ENCODE measurements at regions not wholly inside any gene's neighbourhood (a gene's known extent, or its start where the extent isn't known, plus 50 kb on each side); places are given as distances from the start of the nearest gene placed in this dataset.

DNA sequence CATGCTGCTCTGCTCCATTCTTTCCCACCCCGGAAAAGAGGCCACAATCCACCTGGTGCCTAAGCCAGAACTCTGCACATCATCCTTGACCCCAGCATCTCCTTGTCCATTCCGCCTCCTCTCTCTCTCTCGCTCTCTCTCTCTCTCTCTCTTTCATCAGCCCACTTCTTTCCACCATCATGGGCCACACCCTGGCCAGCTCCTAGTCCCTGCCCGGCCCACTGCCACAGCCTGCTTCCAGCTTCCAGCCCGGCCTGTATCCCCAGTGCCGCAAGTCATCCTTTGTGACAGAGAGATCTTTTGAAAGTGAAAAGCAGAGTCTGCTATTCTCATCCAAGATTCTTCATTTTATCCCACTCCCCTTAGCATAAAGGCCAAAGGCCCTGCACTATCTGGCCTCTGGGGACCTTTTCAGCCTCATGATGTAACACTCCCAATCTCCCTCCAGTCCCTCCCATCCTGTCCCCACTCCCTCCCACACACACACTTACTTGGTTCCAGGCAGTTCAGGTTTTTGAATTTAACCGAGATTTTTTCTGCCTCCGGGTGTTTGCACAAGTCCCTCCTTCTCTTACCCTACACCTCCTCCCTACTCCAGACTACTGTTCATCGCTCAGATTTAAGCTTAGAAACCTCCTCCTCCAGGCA, 214.0 kb downstream of the EN1 start:
- POLR2A ChIA-PET: no interaction called here
- H3K4me3 Mint-ChIP-seq: no peak overlapping the region
- DNase-seq: no peak
- Histone ChIP-seq H3K27ac (ENCODE audit: low read depth, low read length) (no peak overlapping the region), H3K9me3 (ENCODE audit: low read length) (no peaks in the 10 kb centered on the region), H3K36me3 (ENCODE audit: insufficient read depth, low read length) (no peaks in the 10 kb centered on the region), H3K27me3 (ENCODE audit: insufficient read depth, low read length, poor library complexity, severe bottlenecking) (no peaks in the 10 kb centered on the region), H3K4me1 (ENCODE audit: insufficient read depth, low read length) (no peaks in the 10 kb centered on the region), H3K4me3 (ENCODE audit: low read length) (no peak overlapping the region)
- no peaks in the 10 kb centered on the region for H3K36me3 Mint-ChIP-seq
- CTCF ChIA-PET: no interaction called here
- peaks cover 0 to 10% (median 0%) of the 10 kb centered on the region in 5 donors for H3K9me3 Mint-ChIP-seq
- no peaks in the 10 kb centered on the region for H3K4me1 Mint-ChIP-seq
- H3K27me3 Mint-ChIP-seq: peaks cover 0 to 7% of the 10 kb centered on the region in 2 donors
- no peak overlapping the region for H3K27ac Mint-ChIP-seq

DNA sequence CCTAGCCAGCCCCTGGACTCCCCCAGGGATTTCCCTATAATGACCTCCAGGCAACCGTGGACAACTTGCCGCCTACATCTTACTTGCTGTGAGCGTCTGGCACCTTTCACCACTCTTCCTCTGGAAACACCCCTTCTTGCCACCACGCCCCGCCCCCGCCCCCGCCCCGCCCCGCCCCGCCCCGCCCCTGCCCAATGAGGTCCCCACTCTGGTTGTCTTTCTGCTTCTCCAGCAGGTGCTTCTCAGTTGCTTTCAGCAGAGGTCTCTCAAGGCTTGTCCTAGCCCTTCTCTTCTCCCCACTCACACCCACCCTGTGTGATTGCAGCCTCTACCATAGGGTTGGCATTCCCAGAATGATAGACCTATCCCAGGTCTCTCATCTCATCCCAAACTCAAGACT, 214.5 kb downstream of the EN1 start:
- H3K4me3 Mint-ChIP-seq: no peak overlapping the region
- H3K4me3 ChIP-seq (ENCODE audit: low read length): no peak overlapping the region
- peaks cover 0 to 10% (median 0%) of the 10 kb centered on the region in 5 donors for H3K9me3 Mint-ChIP-seq
- H3K4me1 Mint-ChIP-seq: no peaks in the 10 kb centered on the region
- H3K36me3 Mint-ChIP-seq: no peaks in the 10 kb centered on the region
- ChIA-PET CTCF (no interaction called here), POLR2A (no interaction called here)
- H3K27ac Mint-ChIP-seq: no peak overlapping the region
- DNase-seq: no peak
- no peaks in the 10 kb centered on the region for H3K27me3 ChIP-seq (ENCODE audit: insufficient read depth, low read length, poor library complexity, severe bottlenecking)
- no peaks in the 10 kb centered on the region for H3K4me1 ChIP-seq (ENCODE audit: insufficient read depth, low read length)
- no peak overlapping the region for H3K27ac ChIP-seq (ENCODE audit: low read depth, low read length)
- no peaks in the 10 kb centered on the region for H3K9me3 ChIP-seq (ENCODE audit: low read length)
- no peaks in the 10 kb centered on the region for H3K36me3 ChIP-seq (ENCODE audit: insufficient read depth, low read length)
- H3K27me3 Mint-ChIP-seq: peaks cover 0 to 7% of the 10 kb centered on the region in 2 donors

GRCh38 chr2:118627156-118627555, 220.3 kb downstream of the EN1 start:
- Mint-ChIP-seq H3K9me3 (peaks cover 0 to 2% (median 0%) of the 10 kb centered on the region in 5 donors), H3K36me3 (no peaks in the 10 kb centered on the region), H3K4me3 (no peak overlapping the region), H3K27ac (no peak overlapping the region), H3K27me3 (peaks cover 0 to 3% of the 10 kb centered on the region in 2 donors), H3K4me1 (no peaks in the 10 kb centered on the region)
- Histone ChIP-seq H3K4me3 (ENCODE audit: low read length) (no peak overlapping the region), H3K36me3 (ENCODE audit: insufficient read depth, low read length) (no peaks in the 10 kb centered on the region), H3K27ac (ENCODE audit: low read depth, low read length) (no peak overlapping the region), H3K27me3 (ENCODE audit: insufficient read depth, low read length, poor library complexity, severe bottlenecking) (no peaks in the 10 kb centered on the region), H3K4me1 (ENCODE audit: insufficient read depth, low read length) (no peaks in the 10 kb centered on the region), H3K9me3 (ENCODE audit: low read length) (no peaks in the 10 kb centered on the region)
- POLR2A ChIA-PET: no interaction called here
- no peak for DNase-seq
- CTCF ChIA-PET: no interaction called here

GRCh38 chr2:118622913-118623312, 224.5 kb downstream of the EN1 start:
- Histone ChIP-seq H3K27ac (ENCODE audit: low read depth, low read length) (no peak overlapping the region), H3K4me3 (ENCODE audit: low read length) (no peak overlapping the region), H3K4me1 (ENCODE audit: insufficient read depth, low read length) (no peaks in the 10 kb centered on the region), H3K36me3 (ENCODE audit: insufficient read depth, low read length) (no peaks in the 10 kb centered on the region), H3K27me3 (ENCODE audit: insufficient read depth, low read length, poor library complexity, severe bottlenecking) (no peaks in the 10 kb centered on the region), H3K9me3 (ENCODE audit: low read length) (no peaks in the 10 kb centered on the region)
- no peak overlapping the region for H3K27ac Mint-ChIP-seq
- H3K36me3 Mint-ChIP-seq: no peaks in the 10 kb centered on the region
- no peak overlapping the region for H3K4me3 Mint-ChIP-seq
- no peaks in the 10 kb centered on the region for H3K4me1 Mint-ChIP-seq
- peaks cover 0 to 1% of the 10 kb centered on the region in 2 donors for H3K27me3 Mint-ChIP-seq
- CTCF ChIA-PET: no interaction called here
- no peak for DNase-seq
- H3K9me3 Mint-ChIP-seq: peaks cover 0 to 8% (median 0%) of the 10 kb centered on the region in 5 donors
- POLR2A ChIA-PET: no interaction called here

DNA sequence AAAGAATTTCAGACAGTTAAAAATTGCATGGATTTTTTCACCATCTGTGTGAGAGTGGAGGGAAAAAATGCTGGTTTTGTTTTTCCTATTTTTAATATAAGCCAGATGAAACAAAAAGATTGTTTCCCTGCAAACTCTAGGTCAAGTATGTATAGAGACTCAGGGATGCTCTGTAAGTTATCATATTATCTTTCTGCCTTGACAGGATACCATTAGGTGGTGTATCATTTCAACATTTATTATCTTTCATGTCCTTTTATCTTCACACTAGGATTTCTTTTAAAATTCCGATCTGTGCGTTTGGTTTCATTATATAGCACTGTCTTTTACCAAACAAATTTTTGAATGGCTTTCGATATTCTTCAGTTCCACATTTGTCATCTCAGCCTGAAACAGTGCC, 225.3 kb downstream of the EN1 start:
- H3K9me3 ChIP-seq (ENCODE audit: low read length): no peaks in the 10 kb centered on the region
- peaks cover 0 to 8% (median 0%) of the 10 kb centered on the region in 5 donors for H3K9me3 Mint-ChIP-seq
- no peak overlapping the region for H3K4me3 ChIP-seq (ENCODE audit: low read length)
- no peaks in the 10 kb centered on the region for H3K36me3 Mint-ChIP-seq
- H3K4me3 Mint-ChIP-seq: no peak overlapping the region
- no peaks in the 10 kb centered on the region for H3K4me1 Mint-ChIP-seq
- H3K27ac ChIP-seq (ENCODE audit: low read depth, low read length): no peak overlapping the region
- ChIA-PET POLR2A (no interaction called here), CTCF (no interaction called here)
- H3K27me3 ChIP-seq (ENCODE audit: insufficient read depth, low read length, poor library complexity, severe bottlenecking): no peaks in the 10 kb centered on the region
- H3K27ac Mint-ChIP-seq: no peak overlapping the region
- H3K36me3 ChIP-seq (ENCODE audit: insufficient read depth, low read length): no peaks in the 10 kb centered on the region
- DNase-seq: no peak
- H3K4me1 ChIP-seq (ENCODE audit: insufficient read depth, low read length): no peaks in the 10 kb centered on the region
- H3K27me3 Mint-ChIP-seq: peaks cover 0 to 1% of the 10 kb centered on the region in 2 donors

DNA sequence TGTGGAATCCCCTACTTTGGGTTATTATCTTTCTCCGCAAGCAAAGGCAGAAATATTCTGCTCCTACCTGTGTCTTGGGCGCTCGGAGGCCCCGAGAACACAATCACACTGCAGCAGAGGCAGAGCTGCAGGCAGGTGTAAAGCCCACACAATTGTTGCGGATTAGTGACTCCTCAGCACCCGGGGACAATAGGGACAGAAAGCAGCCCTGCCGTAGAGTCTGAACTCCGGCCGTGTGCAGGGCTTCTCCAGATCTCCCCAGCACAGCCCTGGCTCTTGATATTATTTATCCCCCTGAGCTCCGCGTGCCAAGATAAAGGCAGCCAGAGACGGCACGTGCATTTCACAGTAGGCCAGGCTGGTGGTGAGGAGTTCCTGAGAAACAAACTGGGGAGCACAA, 229.2 kb downstream of the EN1 start:
- Mint-ChIP-seq H3K9me3 (peaks cover 0 to 10% (median 0%) of the 10 kb centered on the region in 5 donors), H3K36me3 (no peaks in the 10 kb centered on the region), H3K4me1 (no peaks in the 10 kb centered on the region), H3K4me3 (no peak overlapping the region), H3K27me3 (peaks cover 0 to 4% of the 10 kb centered on the region in 2 donors), H3K27ac (no peak overlapping the region)
- Histone ChIP-seq H3K27ac (ENCODE audit: low read depth, low read length) (no peak overlapping the region), H3K36me3 (ENCODE audit: insufficient read depth, low read length) (no peaks in the 10 kb centered on the region), H3K9me3 (ENCODE audit: low read length) (no peaks in the 10 kb centered on the region), H3K27me3 (ENCODE audit: insufficient read depth, low read length, poor library complexity, severe bottlenecking) (no peaks in the 10 kb centered on the region), H3K4me1 (ENCODE audit: insufficient read depth, low read length) (no peaks in the 10 kb centered on the region), H3K4me3 (ENCODE audit: low read length) (no peak overlapping the region)
- ChIA-PET POLR2A (no interaction called here), CTCF (no interaction called here)
- DNase-seq: no peak

- no peak overlapping the region for H3K27ac Mint-ChIP-seq
- H3K9me3 Mint-ChIP-seq: peaks cover 0 to 7% (median 0%) of the 10 kb centered on the region in 5 donors
Observed at GRCh38 chr2:118616432-118616831, 231.0 kb downstream of the EN1 start.

GRCh38 chr2:118614841-118615271, 232.6 kb downstream of the EN1 start:
- ChIA-PET POLR2A (no interaction called here), CTCF (no interaction called here)
- H3K9me3 ChIP-seq (ENCODE audit: low read length): no peaks in the 10 kb centered on the region
- no peak overlapping the region for H3K27ac ChIP-seq (ENCODE audit: low read depth, low read length)
- Mint-ChIP-seq H3K27me3 (peaks cover 0 to 4% of the 10 kb centered on the region in 2 donors), H3K36me3 (no peaks in the 10 kb centered on the region), H3K9me3 (peaks cover 0 to 2% (median 0%) of the 10 kb centered on the region in 5 donors), H3K4me1 (no peaks in the 10 kb centered on the region), H3K4me3 (no peak overlapping the region), H3K27ac (no peak overlapping the region)
- no peaks in the 10 kb centered on the region for H3K36me3 ChIP-seq (ENCODE audit: insufficient read depth, low read length)
- DNase-seq: no peak
- H3K27me3 ChIP-seq (ENCODE audit: insufficient read depth, low read length, poor library complexity, severe bottlenecking): no peaks in the 10 kb centered on the region
- no peaks in the 10 kb centered on the region for H3K4me1 ChIP-seq (ENCODE audit: insufficient read depth, low read length)
- no peak overlapping the region for H3K4me3 ChIP-seq (ENCODE audit: low read length)

More at GRCh38 chr2:118616432-118616831, 231.0 kb downstream of the EN1 start:
- DNase-seq: no peak
- H3K27me3 ChIP-seq (ENCODE audit: insufficient read depth, low read length, poor library complexity, severe bottlenecking): no peaks in the 10 kb centered on the region
- H3K36me3 ChIP-seq (ENCODE audit: insufficient read depth, low read length): no peaks in the 10 kb centered on the region
- H3K4me3 Mint-ChIP-seq: no peak overlapping the region
- ChIA-PET CTCF (no interaction called here), POLR2A (no interaction called here)
- H3K4me1 Mint-ChIP-seq: no peaks in the 10 kb centered on the region
- no peak overlapping the region for H3K4me3 ChIP-seq (ENCODE audit: low read length)
- H3K4me1 ChIP-seq (ENCODE audit: insufficient read depth, low read length): no peaks in the 10 kb centered on the region
- peaks cover 0 to 4% of the 10 kb centered on the region in 2 donors for H3K27me3 Mint-ChIP-seq
- no peak overlapping the region for H3K27ac ChIP-seq (ENCODE audit: low read depth, low read length)
- H3K9me3 ChIP-seq (ENCODE audit: low read length): no peaks in the 10 kb centered on the region
- no peaks in the 10 kb centered on the region for H3K36me3 Mint-ChIP-seq
